Prostate gland (tissue), 2 donors: ENCODE measurements at regions not wholly inside any gene's neighbourhood (a gene's known extent, or its start where the extent isn't known, plus 50 kb on each side); places are given as distances from the start of the nearest gene placed in this dataset.

ENCODE experiments used
- POLR2A ChIP-seq: fragments of 450-650 bp; IDR thresholded peaks from one replicate; pipeline ENCODE4 v1.6.1; 2016; ENCODE audit warnings: antibody characterized with exemption, mild to moderate bottlenecking
- POLR2AphosphoS5 ChIP-seq: sonication (generic); formaldehyde crosslinking; IDR thresholded peaks from one replicate; pipeline ENCODE4 v1.6.1; 2017; ENCODE audit warnings: antibody characterized with exemption
- TF ChIP-seq, protein P1 (sequence below), 4 experiments: fragments of 200-600 bp in 2 of 4; fragments of 450-650 bp in 2 of 4; sonication (generic) in 2 of 4; IDR thresholded peaks; 1 replicate in 3 of 4; 2 replicates in 1 of 4; pipeline ENCODE4 v1.5.1; 2016 to 2019; ENCODE audit warnings: antibody characterized with exemption in 4 of 4, mild to moderate bottlenecking in 2 of 4, moderate library complexity in 2 of 4

- TF ChIP-seq, protein P1, sequence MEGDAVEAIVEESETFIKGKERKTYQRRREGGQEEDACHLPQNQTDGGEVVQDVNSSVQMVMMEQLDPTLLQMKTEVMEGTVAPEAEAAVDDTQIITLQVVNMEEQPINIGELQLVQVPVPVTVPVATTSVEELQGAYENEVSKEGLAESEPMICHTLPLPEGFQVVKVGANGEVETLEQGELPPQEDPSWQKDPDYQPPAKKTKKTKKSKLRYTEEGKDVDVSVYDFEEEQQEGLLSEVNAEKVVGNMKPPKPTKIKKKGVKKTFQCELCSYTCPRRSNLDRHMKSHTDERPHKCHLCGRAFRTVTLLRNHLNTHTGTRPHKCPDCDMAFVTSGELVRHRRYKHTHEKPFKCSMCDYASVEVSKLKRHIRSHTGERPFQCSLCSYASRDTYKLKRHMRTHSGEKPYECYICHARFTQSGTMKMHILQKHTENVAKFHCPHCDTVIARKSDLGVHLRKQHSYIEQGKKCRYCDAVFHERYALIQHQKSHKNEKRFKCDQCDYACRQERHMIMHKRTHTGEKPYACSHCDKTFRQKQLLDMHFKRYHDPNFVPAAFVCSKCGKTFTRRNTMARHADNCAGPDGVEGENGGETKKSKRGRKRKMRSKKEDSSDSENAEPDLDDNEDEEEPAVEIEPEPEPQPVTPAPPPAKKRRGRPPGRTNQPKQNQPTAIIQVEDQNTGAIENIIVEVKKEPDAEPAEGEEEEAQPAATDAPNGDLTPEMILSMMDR (IDR thresholded peaks at IDR 0.05) = no peak
- TF ChIP-seq POLR2A (no peak), POLR2AphosphoS5 (no peak)
These were observed 202.3 kb upstream of the RASGEF1B start for GRCh38 chr4:81673961-81674360.
